Astrocyte (in vitro differentiated cells and primary cell): ENCODE measurements at regions not wholly inside any gene's neighbourhood (a gene's known extent, or its start where the extent isn't known, plus 50 kb on each side); places are given as distances from the start of the nearest gene placed in this dataset.

ENCODE experiments used
- EZH2 ChIP-seq: IDR thresholded peaks from 2 replicates; pipeline ENCODE4 v1.6.1; 2012; ENCODE audit warnings: mild to moderate bottlenecking, low read length, inconsistent platforms; ENCODE audit not compliant: insufficient read depth
- TF ChIP-seq, protein P1 (sequence below): IDR thresholded peaks from 2 replicates; pipeline ENCODE4 v1.5.1; 2011; ENCODE audit warnings: low read depth, mild to moderate bottlenecking, inconsistent platforms, low read length, moderate library complexity; ENCODE audit not compliant: insufficient read depth

DNA sequence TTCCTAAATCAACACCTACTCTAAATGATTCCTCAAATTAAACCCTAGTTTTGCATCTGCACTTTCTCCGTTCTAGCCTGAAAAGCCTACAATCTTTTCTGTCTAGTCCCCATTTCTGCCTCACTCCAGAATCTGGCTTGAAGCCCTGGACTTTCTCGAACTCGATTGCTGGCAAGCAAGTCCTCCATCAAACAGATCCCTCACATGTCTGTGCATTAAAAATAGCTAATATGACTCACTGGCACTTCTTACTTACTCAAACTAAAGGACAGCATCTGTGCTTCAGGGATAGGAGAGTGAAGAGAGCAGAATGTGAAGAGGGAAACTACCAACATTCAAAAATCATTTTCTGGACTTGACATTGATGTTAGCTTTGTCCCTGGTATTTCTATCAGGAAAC, 51.8 kb upstream of the CXADR start:
- TF ChIP-seq, protein P1, sequence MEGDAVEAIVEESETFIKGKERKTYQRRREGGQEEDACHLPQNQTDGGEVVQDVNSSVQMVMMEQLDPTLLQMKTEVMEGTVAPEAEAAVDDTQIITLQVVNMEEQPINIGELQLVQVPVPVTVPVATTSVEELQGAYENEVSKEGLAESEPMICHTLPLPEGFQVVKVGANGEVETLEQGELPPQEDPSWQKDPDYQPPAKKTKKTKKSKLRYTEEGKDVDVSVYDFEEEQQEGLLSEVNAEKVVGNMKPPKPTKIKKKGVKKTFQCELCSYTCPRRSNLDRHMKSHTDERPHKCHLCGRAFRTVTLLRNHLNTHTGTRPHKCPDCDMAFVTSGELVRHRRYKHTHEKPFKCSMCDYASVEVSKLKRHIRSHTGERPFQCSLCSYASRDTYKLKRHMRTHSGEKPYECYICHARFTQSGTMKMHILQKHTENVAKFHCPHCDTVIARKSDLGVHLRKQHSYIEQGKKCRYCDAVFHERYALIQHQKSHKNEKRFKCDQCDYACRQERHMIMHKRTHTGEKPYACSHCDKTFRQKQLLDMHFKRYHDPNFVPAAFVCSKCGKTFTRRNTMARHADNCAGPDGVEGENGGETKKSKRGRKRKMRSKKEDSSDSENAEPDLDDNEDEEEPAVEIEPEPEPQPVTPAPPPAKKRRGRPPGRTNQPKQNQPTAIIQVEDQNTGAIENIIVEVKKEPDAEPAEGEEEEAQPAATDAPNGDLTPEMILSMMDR = no peak
- TF ChIP-seq EZH2 = no peak
